Left kidney (tissue), 1 donor: ENCODE measurements at regions not wholly inside any gene's neighbourhood (a gene's known extent, or its start where the extent isn't known, plus 50 kb on each side); places are given as distances from the start of the nearest gene placed in this dataset.

Source experiments
- DNase-seq: peaks from one replicate; pipeline ENCODE4 v3.0.0-alpha.2; 2013

- no peak for DNase-seq
These were observed 1312.3 kb upstream of the PIK3C3 start for GRCh38 chr18:40642692-40643229.

GRCh38 chr18:40631319-40631718, 1323.7 kb upstream of the PIK3C3 start:
- DNase-seq, result no peak

- DNase-seq, result no peak
These were observed 1324.5 kb upstream of the PIK3C3 start for GRCh38 chr18:40630496-40630895.

GRCh38 chr18:40624959-40625358, 1330.1 kb upstream of the PIK3C3 start:
- no peak for DNase-seq

GRCh38 chr18:40613721-40614120, 1341.3 kb upstream of the PIK3C3 start:
- DNase-seq, result no peak

GRCh38 chr18:40612356-40612755, 1342.7 kb upstream of the PIK3C3 start:
- DNase-seq, result no peak

- DNase-seq, result no peak
These were observed 1346.8 kb upstream of the PIK3C3 start for GRCh38 chr18:40608226-40608625.

- peak; percentile 3 for DNase-seq
These were observed 1347.4 kb upstream of the PIK3C3 start for GRCh38 chr18:40607542-40608148.

- DNase-seq, result no peak
These were observed 1348.0 kb upstream of the PIK3C3 start for GRCh38 chr18:40606996-40607395.

GRCh38 chr18:40583671-40584070, 1371.4 kb upstream of the PIK3C3 start:
- no peak for DNase-seq

- no peak for DNase-seq
These were observed 1372.9 kb upstream of the PIK3C3 start for GRCh38 chr18:40582105-40582504.

- DNase-seq, result no peak
These were observed 1377.1 kb upstream of the PIK3C3 start for GRCh38 chr18:40577981-40578365.

GRCh38 chr18:40577239-40577980, 1377.6 kb upstream of the PIK3C3 start:
- no peak for DNase-seq

GRCh38 chr18:40576507-40577115, 1378.4 kb upstream of the PIK3C3 start:
- no peak for DNase-seq

- no peak for DNase-seq
These were observed 1384.4 kb upstream of the PIK3C3 start for GRCh38 chr18:40570615-40571014.

- DNase-seq, result no peak
These were observed 1385.4 kb upstream of the PIK3C3 start for GRCh38 chr18:40569605-40570004.

- DNase-seq, result no peak
These were observed 1388.6 kb upstream of the PIK3C3 start for GRCh38 chr18:40566510-40566844.

GRCh38 chr18:40565805-40566509, 1389.1 kb upstream of the PIK3C3 start:
- DNase-seq, result no peak

- DNase-seq, result no peak
These were observed 1395.5 kb upstream of the PIK3C3 start for GRCh38 chr18:40559556-40559955.

- no peak for DNase-seq
These were observed 1396.2 kb upstream of the PIK3C3 start for GRCh38 chr18:40558706-40559392.

GRCh38 chr18:40555914-40556313, 1399.1 kb upstream of the PIK3C3 start:
- no peak for DNase-seq

- DNase-seq, result no peak
These were observed 1402.0 kb upstream of the PIK3C3 start for GRCh38 chr18:40553029-40553428.
